IMR-90 (cell line): ENCODE measurements at regions not wholly inside any gene's neighbourhood (a gene's known extent, or its start where the extent isn't known, plus 50 kb on each side); places are given as distances from the start of the nearest gene placed in this dataset.
A peak's percentile ranks its signal among the peaks of the same experiment; 100 is the strongest.

Source experiments
- ATAC-seq: fragments of 200-7000 bp; cut with Tn5 transposase; 2 replicates; pipeline ENCODE4 v1.9.1; 2020; ENCODE audit warnings: low read depth, mild to moderate bottlenecking, moderate library complexity
- BruUV-seq: library from RNA; stranded (reverse); fragments of 400-500 nt; replicated peaks from 2 replicates; lab custom pipeline; 2021; lab: Mats Ljungman, UMichigan
- CTCF ChIA-PET: fragments of 300-600 bp; formaldehyde crosslinking; extraction: SDS; loops from one replicate; lab custom pipeline; 2021; ENCODE audit warnings: antibody characterized with exemption; lab: Yijun Ruan, JAX
- POLR2A ChIA-PET: fragments of 300-600 bp; sonication (Branson Sonifier 250); formaldehyde crosslinking; loops from one replicate; lab custom pipeline; 2022; ENCODE audit warnings: antibody characterized with exemption; ENCODE audit not compliant: unreplicated experiment; lab: Charles Lee
- DNase-seq: peaks from one replicate; pipeline ENCODE4 v3.0.0; 2013
- H2AFZ ChIP-seq: replicated peaks from 2 replicates; pipeline ENCODE3; 2013; ENCODE audit warnings: low read length, mild to moderate bottlenecking; ENCODE audit not compliant: poor library complexity
- H2AK5ac ChIP-seq: 2 replicates; pipeline ENCODE4 v1.6.1; 2013; ENCODE audit warnings: low read depth, low read length, inconsistent platforms
- H2AK9ac ChIP-seq: replicated peaks from 2 replicates; pipeline ENCODE3; 2013; ENCODE audit warnings: mild to moderate bottlenecking, low read depth, low read length, moderate library complexity; ENCODE audit not compliant: poor library complexity
- H2BK120ac ChIP-seq: 2 replicates; pipeline ENCODE4 v1.6.1; 2013; ENCODE audit warnings: low read depth, low read length, inconsistent platforms
- H2BK15ac ChIP-seq: 3 replicates; pipeline ENCODE4 v1.6.1; 2013; ENCODE audit warnings: low read depth, low read length, inconsistent platforms
- H2BK20ac ChIP-seq: 2 replicates; pipeline ENCODE4 v1.6.1; 2013; ENCODE audit warnings: low read depth, mild to moderate bottlenecking, inconsistent platforms, low read length, moderate library complexity
- H2BK5ac ChIP-seq: 2 replicates; pipeline ENCODE4 v1.6.1; 2013; ENCODE audit warnings: mild to moderate bottlenecking, low read depth, low read length, inconsistent platforms; ENCODE audit not compliant: poor library complexity, severe bottlenecking
- H3K14ac ChIP-seq: replicated peaks from 2 replicates; pipeline ENCODE4 v1.6.1; 2013; ENCODE audit warnings: low read depth, low read length, inconsistent platforms
- H3K18ac ChIP-seq: 2 replicates; pipeline ENCODE4 v1.6.1; 2013; ENCODE audit warnings: low read depth, low read length, control low read depth
- H3K23ac ChIP-seq: 2 replicates; pipeline ENCODE4 v1.6.1; 2013; ENCODE audit warnings: low read depth, low read length, inconsistent platforms
- H3K27ac ChIP-seq: 2 replicates; pipeline ENCODE4 v1.5.1; 2013; ENCODE audit warnings: mild to moderate bottlenecking, control low read depth, low read length; ENCODE audit not compliant: insufficient read depth
- H3K27me3 ChIP-seq: 2 replicates; pipeline ENCODE4 v1.6.1; 2013; ENCODE audit warnings: low read length; ENCODE audit not compliant: control insufficient read depth, insufficient read depth
- H3K36me3 ChIP-seq: 2 replicates; pipeline ENCODE4 v1.6.1; 2013; ENCODE audit warnings: low read length, mixed read lengths; ENCODE audit not compliant: control insufficient read depth, insufficient read depth
- H3K4ac ChIP-seq: 2 replicates; pipeline ENCODE4 v1.6.1; 2013; ENCODE audit warnings: low read depth, low read length, inconsistent platforms
- H3K4me1 ChIP-seq: 2 replicates; pipeline ENCODE4 v1.6.1; 2013; ENCODE audit warnings: low read length, mixed read lengths; ENCODE audit not compliant: control insufficient read depth, insufficient read depth
- H3K4me2 ChIP-seq: 2 replicates; pipeline ENCODE4 v1.6.1; 2013; ENCODE audit warnings: low read depth, mild to moderate bottlenecking, control low read depth, low read length, moderate library complexity
- H3K4me3 ChIP-seq: 2 replicates; pipeline ENCODE4 v1.5.1; 2013; ENCODE audit warnings: low read depth, mild to moderate bottlenecking, control low read depth, low read length, moderate library complexity; ENCODE audit not compliant: insufficient read depth
- H3K56ac ChIP-seq: 2 replicates; pipeline ENCODE4 v1.6.1; 2013; ENCODE audit warnings: low read length, inconsistent platforms; ENCODE audit not compliant: insufficient read depth; ENCODE audit errors: extremely low read depth
- H3K79me1 ChIP-seq, 2 experiments: 2 replicates each; pipeline ENCODE4 v1.6.1; 2013; ENCODE audit warnings: low read length in 2 of 2, inconsistent platforms in 1 of 2, low read depth in 1 of 2
- H3K9ac ChIP-seq: 2 replicates; pipeline ENCODE4 v1.6.1; 2013; ENCODE audit warnings: low read depth, low read length, control low read depth
- H3K9me1 ChIP-seq: 2 replicates; pipeline ENCODE4 v1.6.1; 2013; ENCODE audit warnings: low read length, inconsistent platforms; ENCODE audit not compliant: insufficient read depth
- H3K9me3 ChIP-seq: 2 replicates; pipeline ENCODE4 v1.6.1; 2013; ENCODE audit warnings: low read length; ENCODE audit not compliant: control insufficient read depth, insufficient read depth
- H4K20me1 ChIP-seq: 2 replicates; pipeline ENCODE4 v1.6.1; 2013; ENCODE audit warnings: low read length, inconsistent platforms; ENCODE audit not compliant: insufficient read depth
- H4K5ac ChIP-seq: 2 replicates; pipeline ENCODE4 v1.6.1; 2013; ENCODE audit warnings: mild to moderate bottlenecking, low read depth, low read length, control low read depth
- H4K8ac ChIP-seq, 2 experiments: 2 replicates each; pipeline ENCODE4 v1.6.1; 2013; ENCODE audit warnings: low read depth in 2 of 2, low read length in 2 of 2, control low read depth in 1 of 2, inconsistent platforms in 1 of 2
- H4K91ac ChIP-seq: 2 replicates; pipeline ENCODE4 v1.6.1; 2013; ENCODE audit warnings: low read depth, low read length, inconsistent platforms; ENCODE audit not compliant: insufficient read depth
- FOS ChIP-seq: fragments of 150-350 bp; IDR thresholded peaks from 2 replicates; pipeline ENCODE4 v1.6.1; 2016; ENCODE audit warnings: low read depth, low read length
- MAFK ChIP-seq: IDR thresholded peaks from 2 replicates; pipeline ENCODE4 v1.6.1; 2012; ENCODE audit warnings: low read depth, low read length, improper control_type of control experiment
- NFE2L2 ChIP-seq: fragments of 150-350 bp; IDR thresholded peaks from 2 replicates; pipeline ENCODE4 v1.6.1; 2016; ENCODE audit warnings: low read depth, mild to moderate bottlenecking, low read length
- POLR2A ChIP-seq: IDR thresholded peaks from 2 replicates; pipeline ENCODE4 v1.6.1; 2012; ENCODE audit warnings: mild to moderate bottlenecking, low read depth, low read length
- RFX5 ChIP-seq: IDR thresholded peaks from 2 replicates; pipeline ENCODE4 v1.8.0; 2012; ENCODE audit warnings: low read depth, mild to moderate bottlenecking, low read length, moderate library complexity
- SMC3 ChIP-seq: fragments of 150-350 bp; IDR thresholded peaks from 2 replicates; pipeline ENCODE4 v1.6.1; 2016; ENCODE audit warnings: low read depth, mild to moderate bottlenecking, antibody characterized with exemption, low read length, moderate library complexity
- WGBS, 2 experiments: methylation state at CpG; one replicate each; pipeline versions ENCODE4 v1.1.5 to v1.1.7; 2013; ENCODE audit warnings: missing lambda C conversion rate in 2 of 2; ENCODE audit not compliant: insufficient read length in 1 of 2; ENCODE audit errors: extremely low coverage in 2 of 2; 5-methylcytosine and 5-hydroxymethylcytosine counted together
- dilution Hi-C: fragments of 300-500 bp; cut with HindIII; formaldehyde crosslinking; loops from one replicate; pipeline ENCODE4 v1.14.3; 2018; ENCODE audit warnings: low sequenced_read_pairs; ENCODE audit not compliant: unreplicated experiment
- in situ Hi-C: fragments of 300-500 bp; cut with MboI; formaldehyde crosslinking; loops from 3 replicates; pipeline ENCODE4 v1.14.3; 2019; ENCODE audit warnings: low sequenced_read_pairs, inconsistent platforms, mixed read lengths
- intact Hi-C: fragments of 100-400 bp; cut with micrococcal nuclease; formaldehyde crosslinking; loops from 2 replicates; pipeline ENCODE4 v1.10.0; 2022
- TF ChIP-seq, protein P1 (sequence below): conservative IDR thresholded peaks from 2 replicates; pipeline ENCODE4 v1.5.1; 2012; ENCODE audit warnings: mild to moderate bottlenecking, low read depth, low read length, improper control_type of control experiment

GRCh38 chr18:73696171-73696570, 451.5 kb downstream of the FBXO15 start:
- intact Hi-C loops: no loop called here
- H2BK120ac ChIP-seq: peak overlapping the region; percentile 78
- H4K5ac ChIP-seq: peak overlapping the region; percentile 95
- TF ChIP-seq POLR2A (no peak), RFX5 (no peak), MAFK (no peak), FOS (no peak), NFE2L2 (no peak), SMC3 (no peak)
- TF ChIP-seq, protein P1, sequence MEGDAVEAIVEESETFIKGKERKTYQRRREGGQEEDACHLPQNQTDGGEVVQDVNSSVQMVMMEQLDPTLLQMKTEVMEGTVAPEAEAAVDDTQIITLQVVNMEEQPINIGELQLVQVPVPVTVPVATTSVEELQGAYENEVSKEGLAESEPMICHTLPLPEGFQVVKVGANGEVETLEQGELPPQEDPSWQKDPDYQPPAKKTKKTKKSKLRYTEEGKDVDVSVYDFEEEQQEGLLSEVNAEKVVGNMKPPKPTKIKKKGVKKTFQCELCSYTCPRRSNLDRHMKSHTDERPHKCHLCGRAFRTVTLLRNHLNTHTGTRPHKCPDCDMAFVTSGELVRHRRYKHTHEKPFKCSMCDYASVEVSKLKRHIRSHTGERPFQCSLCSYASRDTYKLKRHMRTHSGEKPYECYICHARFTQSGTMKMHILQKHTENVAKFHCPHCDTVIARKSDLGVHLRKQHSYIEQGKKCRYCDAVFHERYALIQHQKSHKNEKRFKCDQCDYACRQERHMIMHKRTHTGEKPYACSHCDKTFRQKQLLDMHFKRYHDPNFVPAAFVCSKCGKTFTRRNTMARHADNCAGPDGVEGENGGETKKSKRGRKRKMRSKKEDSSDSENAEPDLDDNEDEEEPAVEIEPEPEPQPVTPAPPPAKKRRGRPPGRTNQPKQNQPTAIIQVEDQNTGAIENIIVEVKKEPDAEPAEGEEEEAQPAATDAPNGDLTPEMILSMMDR: no peak
- dilution Hi-C loops: no loop called here
- 0 out of 2 replicates have a peak overlapping the region, but pooled peaks have one; percentile 13 for H3K23ac ChIP-seq
- H3K79me1 ChIP-seq: peaks cover 7 to 9% of the 10 kb centered on the region in 2 experiments; a peak in 3 of 4 replicates
- ATAC-seq (no peak), DNase-seq (no peak)
- H3K14ac ChIP-seq: peak overlapping the region; percentile 82
- no peak overlapping the region for H3K4me2 ChIP-seq
- peak overlapping the region; percentile 66 for H2BK5ac ChIP-seq
- H4K20me1 ChIP-seq: no peaks in the 10 kb centered on the region
- H3K9me3 ChIP-seq: peaks cover 5% of the 10 kb centered on the region
- peak overlapping the region; percentile 96 for H3K18ac ChIP-seq
- H4K8ac ChIP-seq: peak overlapping the region; percentile 23 to 89; a peak in 3 of 4 replicates
- H3K4me3 ChIP-seq: no peak overlapping the region
- H3K4ac ChIP-seq: peak overlapping the region; percentile 71
- ChIA-PET POLR2A (no interaction called here), CTCF (interaction anchor here (1.4 kb wide), 1 partner anchor 146 kb away, joined by 5 read pairs; no protein-coding TSS in a partner anchor)
- peak overlapping the region; percentile 76 for H4K91ac ChIP-seq
- no peaks in the 10 kb centered on the region for H3K27me3 ChIP-seq
- peaks cover 11% of the 10 kb centered on the region for H3K4me1 ChIP-seq
- H3K27ac ChIP-seq: peak overlapping the region; percentile 75; the same call in 1 of the 2 replicates
- H3K9me1 ChIP-seq: peaks cover 7% of the 10 kb centered on the region
- WGBS, 2 experiments: no CpG with 5 or more reads among the region's 3 CpGs
- H3K56ac ChIP-seq: no peak overlapping the region
- in situ Hi-C loops: no loop called here
- H2BK20ac ChIP-seq: peak overlapping the region; percentile 80
- no peak overlapping the region for H2AK9ac ChIP-seq
- H3K9ac ChIP-seq: no peak overlapping the region
- peak overlapping the region; percentile 85 for H2AK5ac ChIP-seq
- H2AFZ ChIP-seq: no peak overlapping the region
- H2BK15ac ChIP-seq: peak overlapping the region; percentile 92; the same call in 2 of the 3 replicates
- no TSS peak for BruUV-seq
- H3K36me3 ChIP-seq: no peaks in the 10 kb centered on the region
